ENCODE measurements at regions not wholly inside any gene's neighbourhood (a gene's known extent, or its start where the extent isn't known, plus 50 kb on each side); places are given as distances from the start of the nearest gene placed in this dataset.

DNA sequence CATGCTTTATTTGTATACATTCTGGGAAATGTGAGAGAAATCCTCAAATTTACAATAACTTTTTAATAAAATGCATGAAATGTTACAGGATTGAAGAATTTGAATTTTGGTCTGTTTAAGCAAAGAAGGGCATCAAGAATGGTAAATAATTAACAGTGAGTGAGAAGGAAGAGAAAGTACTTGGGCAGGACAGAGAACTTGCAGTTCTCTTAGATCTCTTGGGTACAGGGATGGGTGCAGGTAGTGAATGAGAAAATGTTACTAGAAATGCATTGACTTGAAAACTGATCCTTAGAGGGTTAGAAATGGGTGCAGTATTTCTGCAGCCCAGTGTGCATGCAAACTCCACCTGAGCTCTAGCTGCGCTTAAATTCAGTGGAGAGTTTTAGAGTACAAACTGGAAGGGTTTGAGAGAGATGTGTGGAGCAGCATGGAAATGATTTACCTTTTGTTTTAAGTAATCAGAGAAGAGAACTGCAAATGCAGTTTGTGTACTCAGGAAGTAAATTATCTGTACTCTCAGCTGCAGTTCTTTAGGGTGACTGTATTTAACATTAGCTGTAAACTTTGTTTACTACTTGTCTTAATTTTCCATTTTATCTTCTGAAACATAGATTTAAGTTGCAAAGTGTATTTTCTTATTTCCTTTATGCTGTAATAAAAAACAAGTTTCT is 51.0 kb upstream of the RAB27B start:
- ChIA-PET CTCF (no interaction called here), POLR2A (interaction anchor here (0.6 kb wide), 1 partner anchor 18 kb away, joined by 4 read pairs; no protein-coding TSS in a partner anchor)
- Mint-ChIP-seq H3K27ac (no peak overlapping the region), H3K9me3 (no peaks in the 10 kb centered on the region), H3K36me3 (ENCODE audit: low read depth) (no peaks in the 10 kb centered on the region), H3K4me1 (no peaks in the 10 kb centered on the region), H3K4me3 (no peak overlapping the region), H3K27me3 (no peaks in the 10 kb centered on the region)
- intact Hi-C loops (cut with micrococcal nuclease) = loop anchor here (5.0 kb wide), 1 partner anchor 1950 kb away; no protein-coding TSS in a partner anchor
- no peak for TF ChIP-seq CTCF (IDR thresholded peaks at IDR 0.05)
- ATAC-seq (ENCODE audit: low read depth) (no peak), DNase-seq (no peak)

- H3K27ac Mint-ChIP-seq = no peak overlapping the region
- ChIA-PET POLR2A (no interaction called here), CTCF (no interaction called here)
- H3K4me1 Mint-ChIP-seq = no peaks in the 10 kb centered on the region
- ATAC-seq (ENCODE audit: low read depth) = no peak
- DNase-seq = no peak
- no peaks in the 10 kb centered on the region for H3K36me3 Mint-ChIP-seq (ENCODE audit: low read depth)
- H3K9me3 Mint-ChIP-seq = no peaks in the 10 kb centered on the region
- no peaks in the 10 kb centered on the region for H3K27me3 Mint-ChIP-seq
- no peak overlapping the region for H3K4me3 Mint-ChIP-seq
- intact Hi-C loops (cut with micrococcal nuclease) = loop anchor here (5.0 kb wide), 1 partner anchor 1949 kb away; no protein-coding TSS in a partner anchor
- no peak for TF ChIP-seq CTCF (IDR thresholded peaks at IDR 0.05)
Observed at GRCh38 chr18:54777989-54778388, 50.3 kb upstream of the RAB27B start.

Data from activated B cell treated with CpG ODN at 0.5 μM for 24 hours (primary cell).